ENCODE measurements at regions not wholly inside any gene's neighbourhood (a gene's known extent, or its start where the extent isn't known, plus 50 kb on each side); places are given as distances from the start of the nearest gene placed in this dataset.

DNA sequence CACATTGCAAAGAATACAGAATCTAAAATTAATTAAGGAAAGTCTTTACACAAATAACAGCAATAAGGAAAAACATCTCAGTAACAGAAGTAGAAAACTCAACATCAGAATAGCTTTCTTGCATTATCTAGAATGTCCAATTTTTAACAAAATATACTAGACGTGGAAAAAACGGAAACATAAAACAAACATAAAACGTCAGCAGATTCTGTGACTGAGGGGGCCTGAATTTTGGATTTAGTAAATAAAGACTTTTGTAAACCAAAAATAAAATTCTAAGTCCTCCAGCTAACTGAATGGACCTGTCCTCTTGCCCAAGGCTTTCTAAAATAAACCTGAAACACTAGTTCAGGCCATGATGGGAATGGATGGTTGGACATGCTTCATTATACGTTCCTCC, 773.5 kb upstream of the LRRTM1 start:
- H3K4me3 ChIP-seq (ENCODE audit: low read length) = no peak overlapping the region
- no peak for TF ChIP-seq EZH2phosphoT487 (IDR thresholded peaks at IDR 0.05; ENCODE audit: borderline replicate concordance, low read length)
- TF ChIP-seq, protein P1, sequence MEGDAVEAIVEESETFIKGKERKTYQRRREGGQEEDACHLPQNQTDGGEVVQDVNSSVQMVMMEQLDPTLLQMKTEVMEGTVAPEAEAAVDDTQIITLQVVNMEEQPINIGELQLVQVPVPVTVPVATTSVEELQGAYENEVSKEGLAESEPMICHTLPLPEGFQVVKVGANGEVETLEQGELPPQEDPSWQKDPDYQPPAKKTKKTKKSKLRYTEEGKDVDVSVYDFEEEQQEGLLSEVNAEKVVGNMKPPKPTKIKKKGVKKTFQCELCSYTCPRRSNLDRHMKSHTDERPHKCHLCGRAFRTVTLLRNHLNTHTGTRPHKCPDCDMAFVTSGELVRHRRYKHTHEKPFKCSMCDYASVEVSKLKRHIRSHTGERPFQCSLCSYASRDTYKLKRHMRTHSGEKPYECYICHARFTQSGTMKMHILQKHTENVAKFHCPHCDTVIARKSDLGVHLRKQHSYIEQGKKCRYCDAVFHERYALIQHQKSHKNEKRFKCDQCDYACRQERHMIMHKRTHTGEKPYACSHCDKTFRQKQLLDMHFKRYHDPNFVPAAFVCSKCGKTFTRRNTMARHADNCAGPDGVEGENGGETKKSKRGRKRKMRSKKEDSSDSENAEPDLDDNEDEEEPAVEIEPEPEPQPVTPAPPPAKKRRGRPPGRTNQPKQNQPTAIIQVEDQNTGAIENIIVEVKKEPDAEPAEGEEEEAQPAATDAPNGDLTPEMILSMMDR (IDR thresholded peaks at IDR 0.05; ENCODE audit: low read depth, low read length, poor library complexity, severe bottlenecking) = no peak
- H3K27me3 ChIP-seq (ENCODE audit: control insufficient read depth, low read length) = no peaks in the 10 kb centered on the region
- H3K4me1 ChIP-seq (ENCODE audit: control insufficient read depth, low read length) = no peaks in the 10 kb centered on the region
- H3K79me2 ChIP-seq (ENCODE audit: control insufficient read depth, low read length) = no peaks in the 10 kb centered on the region
- no peaks in the 10 kb centered on the region for H3K9me2 ChIP-seq (replicated peaks; ENCODE audit: control insufficient read depth, low read length)
- no peak overlapping the region for H3K4me2 ChIP-seq (ENCODE audit: low read length)
- H3F3A ChIP-seq (ENCODE audit: control insufficient read depth, insufficient read depth) = no peaks in the 10 kb centered on the region
- H3K9me3 ChIP-seq (ENCODE audit: control insufficient read depth, insufficient read depth, low read length) = no peaks in the 10 kb centered on the region
- no peaks in the 10 kb centered on the region for H4K20me1 ChIP-seq (ENCODE audit: control insufficient read depth, insufficient read depth, low read depth, low read length)
- H3K36me3 ChIP-seq (ENCODE audit: control insufficient read depth, low read length) = no peaks in the 10 kb centered on the region
- H3K27ac ChIP-seq (ENCODE audit: low read depth, low read length) = no peak overlapping the region

DNA sequence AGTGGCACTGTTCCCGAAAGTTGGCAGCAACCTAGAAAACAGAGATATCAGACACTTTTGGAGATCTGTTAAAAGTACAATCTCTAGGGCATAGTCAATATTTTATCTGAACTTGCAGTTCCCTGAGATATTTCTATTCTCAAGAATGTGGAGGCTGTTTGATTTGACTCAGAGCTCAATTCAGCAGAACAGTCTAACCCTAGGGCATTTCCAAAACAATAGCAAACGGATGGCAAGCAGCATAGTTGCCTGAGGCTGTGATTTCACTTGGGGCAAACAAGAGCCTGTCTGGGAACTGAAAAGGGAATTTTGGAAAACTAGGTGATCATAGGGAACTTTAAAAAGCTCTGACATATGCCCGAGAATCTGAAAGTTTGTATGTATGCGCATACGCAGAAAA, 772.8 kb upstream of the LRRTM1 start:
- Histone ChIP-seq H3K4me1 (ENCODE audit: control insufficient read depth, low read length) (no peaks in the 10 kb centered on the region), H3K9me3 (ENCODE audit: control insufficient read depth, insufficient read depth, low read length) (no peaks in the 10 kb centered on the region), H3K4me2 (ENCODE audit: low read length) (no peak overlapping the region), H3K9me2 (replicated peaks; ENCODE audit: control insufficient read depth, low read length) (no peaks in the 10 kb centered on the region), H3K79me2 (ENCODE audit: control insufficient read depth, low read length) (no peaks in the 10 kb centered on the region), H3K27ac (ENCODE audit: low read depth, low read length) (no peak overlapping the region), H3K4me3 (ENCODE audit: low read length) (no peak overlapping the region), H3K36me3 (ENCODE audit: control insufficient read depth, low read length) (no peaks in the 10 kb centered on the region), H3K27me3 (ENCODE audit: control insufficient read depth, low read length) (no peaks in the 10 kb centered on the region), H4K20me1 (ENCODE audit: control insufficient read depth, insufficient read depth, low read depth, low read length) (no peaks in the 10 kb centered on the region), H3F3A (ENCODE audit: control insufficient read depth, insufficient read depth) (no peaks in the 10 kb centered on the region)
- TF ChIP-seq EZH2phosphoT487 (IDR thresholded peaks at IDR 0.05; ENCODE audit: borderline replicate concordance, low read length) = no peak
- TF ChIP-seq, protein P1 (IDR thresholded peaks at IDR 0.05; ENCODE audit: low read depth, low read length, poor library complexity, severe bottlenecking) = no peak

DNA sequence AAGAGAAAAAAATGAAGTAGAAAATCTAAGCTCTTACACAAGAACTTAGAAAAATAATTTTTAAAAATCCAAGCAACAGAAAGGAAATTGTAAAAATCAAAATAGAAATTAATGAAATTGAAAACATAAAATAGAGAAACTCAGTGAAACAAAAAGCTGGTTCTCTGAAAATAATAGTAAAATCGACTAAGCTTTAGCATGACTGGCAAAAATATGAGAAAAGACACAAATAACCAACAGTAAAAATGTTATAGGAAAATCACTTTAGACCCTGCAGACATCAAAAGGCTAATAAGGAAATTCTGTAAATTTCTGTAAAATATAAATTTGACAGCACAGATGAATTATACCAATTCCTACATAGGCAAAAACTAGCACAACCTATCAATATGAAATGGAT, 768.9 kb upstream of the LRRTM1 start:
- Histone ChIP-seq H3K27ac (ENCODE audit: low read depth, low read length) (no peak overlapping the region), H3K4me3 (ENCODE audit: low read length) (no peak overlapping the region), H3K79me2 (ENCODE audit: control insufficient read depth, low read length) (no peaks in the 10 kb centered on the region), H3K4me1 (ENCODE audit: control insufficient read depth, low read length) (no peaks in the 10 kb centered on the region), H3K36me3 (ENCODE audit: control insufficient read depth, low read length) (no peaks in the 10 kb centered on the region), H3K9me3 (ENCODE audit: control insufficient read depth, insufficient read depth, low read length) (no peaks in the 10 kb centered on the region), H4K20me1 (ENCODE audit: control insufficient read depth, insufficient read depth, low read depth, low read length) (no peaks in the 10 kb centered on the region), H3K27me3 (ENCODE audit: control insufficient read depth, low read length) (no peaks in the 10 kb centered on the region), H3F3A (ENCODE audit: control insufficient read depth, insufficient read depth) (no peaks in the 10 kb centered on the region), H3K9me2 (replicated peaks; ENCODE audit: control insufficient read depth, low read length) (no peaks in the 10 kb centered on the region), H3K4me2 (ENCODE audit: low read length) (no peak overlapping the region)
- TF ChIP-seq, protein P1 (IDR thresholded peaks at IDR 0.05; ENCODE audit: low read depth, low read length, poor library complexity, severe bottlenecking) = no peak
- no peak for TF ChIP-seq EZH2phosphoT487 (IDR thresholded peaks at IDR 0.05; ENCODE audit: borderline replicate concordance, low read length)

DNA sequence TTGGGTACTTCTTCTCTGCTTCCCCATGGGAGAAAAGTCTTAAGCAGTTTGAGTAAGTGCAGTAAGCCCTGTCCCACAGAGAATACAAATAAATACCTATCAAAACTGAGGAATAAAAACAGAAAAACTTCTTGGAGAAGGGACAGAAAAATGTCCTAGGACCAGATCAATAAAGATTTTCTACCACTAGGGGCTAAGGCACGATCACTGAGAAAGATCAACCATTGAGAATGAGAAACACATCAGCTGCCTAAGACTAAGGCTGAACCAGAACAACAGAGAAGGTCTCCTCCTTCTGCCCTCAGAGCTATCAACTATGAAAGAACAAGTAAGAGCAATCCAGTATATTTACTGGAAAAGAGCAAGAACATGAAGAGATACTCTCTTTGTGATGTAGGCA, 763.6 kb upstream of the LRRTM1 start:
- H3K9me2 ChIP-seq (replicated peaks; ENCODE audit: control insufficient read depth, low read length) = no peaks in the 10 kb centered on the region
- TF ChIP-seq EZH2phosphoT487 (IDR thresholded peaks at IDR 0.05; ENCODE audit: borderline replicate concordance, low read length) = no peak
- TF ChIP-seq, protein P1 (IDR thresholded peaks at IDR 0.05; ENCODE audit: low read depth, low read length, poor library complexity, severe bottlenecking) = no peak
- no peaks in the 10 kb centered on the region for H3K9me3 ChIP-seq (ENCODE audit: control insufficient read depth, insufficient read depth, low read length)
- H3K4me1 ChIP-seq (ENCODE audit: control insufficient read depth, low read length) = no peaks in the 10 kb centered on the region
- no peak overlapping the region for H3K27ac ChIP-seq (ENCODE audit: low read depth, low read length)
- H3K79me2 ChIP-seq (ENCODE audit: control insufficient read depth, low read length) = no peaks in the 10 kb centered on the region
- no peak overlapping the region for H3K4me3 ChIP-seq (ENCODE audit: low read length)
- H3F3A ChIP-seq (ENCODE audit: control insufficient read depth, insufficient read depth) = no peaks in the 10 kb centered on the region
- H4K20me1 ChIP-seq (ENCODE audit: control insufficient read depth, insufficient read depth, low read depth, low read length) = no peaks in the 10 kb centered on the region
- H3K4me2 ChIP-seq (ENCODE audit: low read length) = no peak overlapping the region
- H3K36me3 ChIP-seq (ENCODE audit: control insufficient read depth, low read length) = no peaks in the 10 kb centered on the region
- H3K27me3 ChIP-seq (ENCODE audit: control insufficient read depth, low read length) = no peaks in the 10 kb centered on the region

All from DOHH2 (cell line).